Heart right ventricle (tissue), 16 donors: ENCODE measurements at regions not wholly inside any gene's neighbourhood (a gene's known extent, or its start where the extent isn't known, plus 50 kb on each side); places are given as distances from the start of the nearest gene placed in this dataset.

ENCODE experiments used
- ATAC-seq, 8 donors: fragments of 200-7000 bp; cut with Tn5 transposase; one replicate each; pipeline ENCODE4 v1.9.1; 2020; ENCODE audit warnings: mild to moderate bottlenecking in 8 of 8, moderate library complexity in 8 of 8, moderate number of reproducible peaks in 1 of 8
- DNase-seq, 2 donors: peaks; one replicate each; pipeline ENCODE4 v3.0.0-alpha.2; 2020
- H3K27ac ChIP-seq, 10 donors: fragments of 200-600 bp; sonication (generic) in 2 of 10; one replicate each; pipeline versions ENCODE4 v1.5.0 to v1.8.0; 2020 to 2022; ENCODE audit warnings: mild to moderate bottlenecking in 3 of 10
- H3K27me3 ChIP-seq, 7 donors: fragments of 200-600 bp; one replicate each; pipeline ENCODE4 v1.8.0; 2021 to 2022; ENCODE audit warnings: mild to moderate bottlenecking in 2 of 7
- H3K36me3 ChIP-seq, 9 donors: fragments of 200-600 bp; sonication (generic) in 1 of 9; one replicate each; pipeline versions ENCODE4 v1.5.0 to v1.8.0; 2020 to 2022; ENCODE audit warnings: mild to moderate bottlenecking in 2 of 9
- H3K4me1 ChIP-seq, 9 donors: fragments of 200-600 bp; sonication (generic) in 1 of 9; one replicate each; pipeline versions ENCODE4 v1.5.0 to v1.8.0; 2020 to 2022; ENCODE audit warnings: mild to moderate bottlenecking in 4 of 9
- H3K4me3 ChIP-seq, 10 donors: fragments of 200-600 bp; sonication (generic) in 2 of 10; one replicate each; pipeline versions ENCODE4 v1.5.0 to v1.8.0; 2020 to 2022; ENCODE audit warnings: mild to moderate bottlenecking in 7 of 10, moderate library complexity in 2 of 10
- H3K9me3 ChIP-seq, 11 donors: fragments of 200-600 bp in 10 of 11; sonication (generic) in 2 of 11; one replicate each; pipeline versions ENCODE4 v1.5.0 to v1.8.0; 2013 to 2022; ENCODE audit warnings: mild to moderate bottlenecking in 2 of 11, control low read depth in 1 of 11, moderate library complexity in 1 of 11
- CTCF ChIP-seq, 9 donors: fragments of 200-600 bp; sonication (generic) in 2 of 9; IDR thresholded peaks; one replicate each; pipeline versions ENCODE4 v1.5.0 to v1.8.0; 2021 to 2022; ENCODE audit warnings: antibody characterized with exemption in 9 of 9, mild to moderate bottlenecking in 5 of 9, moderate library complexity in 1 of 9
- WGBS, 2 donors: extraction: QIAGEN DNeasy Blood & Tissue Kit; methylation state at CpG; one replicate each; pipeline ENCODE4 v1.1.7; 2013; ENCODE audit warnings: inconsistent platforms in 1 of 2; 5-methylcytosine and 5-hydroxymethylcytosine counted together
- intact Hi-C, 10 donors: fragments of 100-400 bp; cut with DNase I; formaldehyde crosslinking; loops; one replicate each; pipeline versions ENCODE4 v1.11.1 to v1.14.2; 2022
- donor health status: Arrhythmogenic right ventricular cardiomyopathy.
- donor health status: ischemic (EF 13 %, LVEDD 7.1; RV severe dilation, severe dysfunction).
- donor health status: healthy with polysubstance abuse.
- donor health status: DM: no; HTN: yes; CAD: no.
- donor health status: DM: no; HTN: no; CAD: no.
- donor health status: ischemic (EF 25% LVEDD 6.9; RV normal size, moderate dysfunction).
- donor health status: ischemic (EF 25% LVEDD 5.7; RV mildly dilated, moderate dysfunction).
- donor health status: healthy.
- donor health status: DM: yes; HTN: yes; CAD: no.
- donor health status: Ischemic cardiomyopathy.
- donor health status: ischemic (EF 35%, LVEDD 5.7; RV mildly dilated, moderate dysfunction).
- donor health status: nonischemic (EF 11% LVEDD 7.7; RV severe dilation, severe dysfunction).
- donor health status: DM: yes; HTN: yes; CAD: no.
- donor health status: PGD.
- donor health status: ischemic (EF 29% LVEDD 5.4; RV normal size, mild dysfunction).
- donor health status: nonischemic (EF 23%, LVEDD 6.1; RV moderate dilation, normal function).

GRCh38 chr2:8416849-8417832, 264.7 kb upstream of the ID2 start:
- H3K4me3 ChIP-seq = no peak overlapping the region
- H3K4me1 ChIP-seq = peaks cover 0 to 51% (median 8%) of the 10 kb centered on the region in 9 donors
- no peak for TF ChIP-seq CTCF (IDR thresholded peaks at IDR 0.05)
- ATAC-seq (no peak), DNase-seq (no peak)
- intact Hi-C loops = loop anchor here in 1 of 10 donors (10.0 kb wide), 1 partner anchor 268 kb away; the partner anchor contains the start of gene ID2
- H3K36me3 ChIP-seq = no peaks in the 10 kb centered on the region
- WGBS, 2 donors = 86% methylated on average over 10 of the region's 10 CpGs
- H3K9me3 ChIP-seq = no peaks in the 10 kb centered on the region
- H3K27me3 ChIP-seq = no peaks in the 10 kb centered on the region
- H3K27ac ChIP-seq = no peak overlapping the region

GRCh38 chr2:8418721-8419120, 263.1 kb upstream of the ID2 start:
- Histone ChIP-seq H3K27ac (no peak overlapping the region), H3K27me3 (no peaks in the 10 kb centered on the region), H3K36me3 (no peaks in the 10 kb centered on the region), H3K9me3 (no peaks in the 10 kb centered on the region), H3K4me3 (no peak overlapping the region), H3K4me1 (peaks cover 0 to 36% (median 0%) of the 10 kb centered on the region in 9 donors)
- DNase-seq (no peak), ATAC-seq (no peak)
- WGBS, 2 donors = 85 to 88% methylated on average over 3 of the region's 3 CpGs
- TF ChIP-seq CTCF (IDR thresholded peaks at IDR 0.05) = no peak
- intact Hi-C loops = loop anchor here in 1 of 10 donors (10.0 kb wide), 1 partner anchor 266 kb away; the partner anchor contains the start of gene ID2

GRCh38 chr2:8421658-8422449, 260.0 kb upstream of the ID2 start:
- no peak for TF ChIP-seq CTCF (IDR thresholded peaks at IDR 0.05)
- 85 to 87% methylated on average over 11 of the region's 11 CpGs for WGBS, 2 donors
- intact Hi-C loops = loop anchor here in 1 of 10 donors (5.0 kb wide), 1 partner anchor 75 kb away; no protein-coding TSS in a partner anchor
- Histone ChIP-seq H3K36me3 (no peaks in the 10 kb centered on the region), H3K4me3 (no peak overlapping the region), H3K4me1 (peaks cover 0 to 28% (median 0%) of the 10 kb centered on the region in 9 donors), H3K9me3 (no peaks in the 10 kb centered on the region), H3K27ac (no peak overlapping the region), H3K27me3 (no peaks in the 10 kb centered on the region)
- DNase-seq = no peak
- ATAC-seq = no peak

- Histone ChIP-seq H3K36me3 (no peaks in the 10 kb centered on the region), H3K27me3 (no peaks in the 10 kb centered on the region), H3K4me1 (peaks cover 0 to 30% (median 0%) of the 10 kb centered on the region in 9 donors), H3K27ac (no peak overlapping the region), H3K9me3 (no peaks in the 10 kb centered on the region), H3K4me3 (no peak overlapping the region)
- DNase-seq (no peak), ATAC-seq (no peak)
- TF ChIP-seq CTCF (IDR thresholded peaks at IDR 0.05) = no peak
- WGBS, 2 donors = 86 to 90% methylated on average over 4 of the region's 4 CpGs
- intact Hi-C loops = loop anchor here in 1 of 10 donors (5.0 kb wide), 1 partner anchor 75 kb away; no protein-coding TSS in a partner anchor
These were observed 259.4 kb upstream of the ID2 start for GRCh38 chr2:8422450-8422800.
